GM23338 (cell line): ENCODE measurements at regions not wholly inside any gene's neighbourhood (a gene's known extent, or its start where the extent isn't known, plus 50 kb on each side); places are given as distances from the start of the nearest gene placed in this dataset.
A peak's percentile ranks its signal among the peaks of the same experiment; 100 is the strongest.

Experiments used
- ATAC-seq: fragments of 200-7000 bp; cut with Tn5 transposase; 3 replicates; pipeline ENCODE4 v1.9.1; 2020
- DNase-seq: peaks from one replicate; pipeline ENCODE4 v3.0.0-alpha.2; 2015; ENCODE audit warnings: low spot score
- H2AFZ ChIP-seq: fragments of 200-600 bp; sonication (generic); 2 replicates; pipeline ENCODE4 v1.8.0; 2016; ENCODE audit warnings: antibody characterized with exemption, mild to moderate bottlenecking, moderate library complexity
- H3F3A ChIP-seq: fragments of 200-600 bp; sonication (generic); replicated peaks from 2 replicates; pipeline ENCODE4 v1.8.0; 2017; ENCODE audit warnings: antibody characterized with exemption, mixed run types, low read depth
- H3K27ac ChIP-seq: fragments of 200-600 bp; sonication (generic); 2 replicates; pipeline ENCODE4 v1.6.1; 2016; ENCODE audit warnings: low read depth
- H3K27me3 ChIP-seq: fragments of 200-600 bp; sonication (generic); 2 replicates; pipeline ENCODE4 v1.8.0; 2016; ENCODE audit warnings: mild to moderate bottlenecking, mixed run types, moderate library complexity; ENCODE audit not compliant: insufficient read depth
- H3K36me3 ChIP-seq: fragments of 200-600 bp; sonication (generic); 2 replicates; pipeline ENCODE4 v1.8.0; 2016; ENCODE audit warnings: mild to moderate bottlenecking; ENCODE audit not compliant: insufficient read depth
- H3K4me1 ChIP-seq: fragments of 200-600 bp; sonication (generic); 2 replicates; pipeline ENCODE4 v1.8.0; 2016; ENCODE audit warnings: mild to moderate bottlenecking, moderate library complexity; ENCODE audit not compliant: insufficient read depth
- H3K4me2 ChIP-seq: fragments of 200-600 bp; sonication (generic); 2 replicates; pipeline ENCODE4 v1.7.1; 2017; ENCODE audit warnings: mixed run types
- H3K4me3 ChIP-seq: fragments of 200-600 bp; sonication (generic); 2 replicates; pipeline ENCODE4 v1.6.1; 2016; ENCODE audit warnings: mixed run types
- H3K79me2 ChIP-seq: fragments of 200-600 bp; sonication (generic); replicated peaks from 2 replicates; pipeline ENCODE4 v1.8.0; 2017; ENCODE audit warnings: mild to moderate bottlenecking; ENCODE audit not compliant: insufficient read depth
- H3K9me2 ChIP-seq: fragments of 200-600 bp; sonication (generic); 2 replicates; pipeline ENCODE4 v1.8.0; 2017; ENCODE audit not compliant: insufficient read depth
- H4K20me1 ChIP-seq: fragments of 200-600 bp; sonication (generic); replicated peaks from 2 replicates; pipeline ENCODE4 v1.8.0; 2017; ENCODE audit warnings: mild to moderate bottlenecking; ENCODE audit not compliant: insufficient read depth
- H3K27ac Mint-ChIP-seq: 2 replicates; pipeline ENCODE4 v1.8.0; 2020; ENCODE audit warnings: inconsistent platforms, mild to moderate bottlenecking, moderate library complexity, mixed read lengths
- H3K27me3 Mint-ChIP-seq: 3 replicates; pipeline ENCODE4 v1.8.0; 2022; ENCODE audit warnings: low read depth, mild to moderate bottlenecking, moderate library complexity, mixed read lengths, inconsistent platforms; ENCODE audit not compliant: insufficient read depth, poor library complexity
- H3K36me3 Mint-ChIP-seq: 3 replicates; pipeline ENCODE4 v1.8.0; 2021; ENCODE audit warnings: low read depth, mild to moderate bottlenecking, inconsistent platforms, moderate library complexity, mixed read lengths
- H3K4me1 Mint-ChIP-seq: 3 replicates; pipeline ENCODE4 v1.8.0; 2020; ENCODE audit warnings: mild to moderate bottlenecking, inconsistent platforms, mixed read lengths
- H3K4me3 Mint-ChIP-seq: 3 replicates; pipeline ENCODE4 v1.8.0; 2021; ENCODE audit warnings: moderate library complexity, mild to moderate bottlenecking, inconsistent platforms, mixed read lengths
- H3K9me3 Mint-ChIP-seq: 3 replicates; pipeline ENCODE4 v1.8.0; 2020; ENCODE audit warnings: moderate library complexity, mild to moderate bottlenecking, inconsistent platforms, mixed read lengths
- CREB1 ChIP-seq: fragments of 250-450 bp; sonication (Bioruptor Pico); IDR thresholded peaks from 2 replicates; pipeline ENCODE4 v1.5.0; 2020; ENCODE audit warnings: low read depth, mild to moderate bottlenecking, moderate library complexity
- ETS1 ChIP-seq: IDR thresholded peaks from 2 replicates; pipeline ENCODE4 v1.6.1; 2016; ENCODE audit warnings: antibody characterized with exemption
- EZH2 ChIP-seq: fragments of 200-600 bp; sonication (generic); IDR thresholded peaks from one replicate; pipeline ENCODE4 v1.8.0; 2017; ENCODE audit warnings: antibody characterized with exemption, mild to moderate bottlenecking, low read depth; ENCODE audit not compliant: unreplicated experiment
- EZH2phosphoT487 ChIP-seq: fragments of 200-600 bp; sonication (generic); IDR thresholded peaks from one replicate; pipeline ENCODE4 v1.8.1; 2018; ENCODE audit warnings: antibody characterized with exemption; ENCODE audit not compliant: unreplicated experiment
- JUNB ChIP-seq: IDR thresholded peaks from one replicate; pipeline ENCODE4 v1.6.1; 2016; ENCODE audit warnings: antibody characterized with exemption; ENCODE audit not compliant: unreplicated experiment
- NANOG ChIP-seq: IDR thresholded peaks from 2 replicates; pipeline ENCODE4 v1.6.1; 2016; ENCODE audit warnings: antibody characterized with exemption, borderline replicate concordance
- POLR2AphosphoS5 ChIP-seq: IDR thresholded peaks from 2 replicates; pipeline ENCODE4 v1.6.1; 2016; ENCODE audit warnings: antibody characterized with exemption, low read depth
- STAT1 ChIP-seq: IDR thresholded peaks from one replicate; pipeline ENCODE4 v1.6.1; 2016; ENCODE audit warnings: antibody characterized with exemption; ENCODE audit not compliant: unreplicated experiment
- ZNF114 ChIP-seq: fragments of 250-450 bp; sonication (Bioruptor Pico); IDR thresholded peaks from 2 replicates; pipeline ENCODE4 v1.5.0; 2020; ENCODE audit warnings: mild to moderate bottlenecking, moderate library complexity
- ZNF331 ChIP-seq: fragments of 250-450 bp; sonication (Bioruptor Pico); IDR thresholded peaks from 2 replicates; pipeline ENCODE4 v1.5.0; 2020; ENCODE audit warnings: low read depth, mild to moderate bottlenecking, moderate library complexity
- ZNF462 ChIP-seq: fragments of 250-450 bp; sonication (Bioruptor Pico); IDR thresholded peaks from 2 replicates; pipeline ENCODE4 v1.5.0; 2020; ENCODE audit warnings: mild to moderate bottlenecking, moderate library complexity
- TF ChIP-seq, protein P1 (sequence below), 2 experiments: fragments of 200-600 bp in 1 of 2; sonication (generic) in 1 of 2; conservative IDR thresholded peaks; 2 replicates each; pipeline versions ENCODE4 v1.5.1 to v1.6.1; 2016 to 2017; ENCODE audit warnings: antibody characterized with exemption in 2 of 2, low read depth in 2 of 2, mild to moderate bottlenecking in 2 of 2, moderate library complexity in 1 of 2
- TF ChIP-seq, protein P2 (sequence below): IDR thresholded peaks from one replicate; pipeline ENCODE4 v1.6.1; 2018; ENCODE audit warnings: antibody characterized with exemption; ENCODE audit not compliant: unreplicated experiment

GRCh38 chr3:113157408-113158030 is 53.8 kb upstream of the BOC start:
- no peaks in the 10 kb centered on the region for H4K20me1 ChIP-seq
- TF ChIP-seq ZNF462 (CRISPR knock-in tag) (no peak), STAT1 (no peak), POLR2AphosphoS5 (no peak), EZH2phosphoT487 (no peak), JUNB (no peak), ETS1 (no peak), ZNF331 (no peak), CREB1 (CRISPR knock-in tag) (no peak), EZH2 (no peak), ZNF114 (CRISPR knock-in tag) (no peak), NANOG (no peak)
- TF ChIP-seq, protein P1, sequence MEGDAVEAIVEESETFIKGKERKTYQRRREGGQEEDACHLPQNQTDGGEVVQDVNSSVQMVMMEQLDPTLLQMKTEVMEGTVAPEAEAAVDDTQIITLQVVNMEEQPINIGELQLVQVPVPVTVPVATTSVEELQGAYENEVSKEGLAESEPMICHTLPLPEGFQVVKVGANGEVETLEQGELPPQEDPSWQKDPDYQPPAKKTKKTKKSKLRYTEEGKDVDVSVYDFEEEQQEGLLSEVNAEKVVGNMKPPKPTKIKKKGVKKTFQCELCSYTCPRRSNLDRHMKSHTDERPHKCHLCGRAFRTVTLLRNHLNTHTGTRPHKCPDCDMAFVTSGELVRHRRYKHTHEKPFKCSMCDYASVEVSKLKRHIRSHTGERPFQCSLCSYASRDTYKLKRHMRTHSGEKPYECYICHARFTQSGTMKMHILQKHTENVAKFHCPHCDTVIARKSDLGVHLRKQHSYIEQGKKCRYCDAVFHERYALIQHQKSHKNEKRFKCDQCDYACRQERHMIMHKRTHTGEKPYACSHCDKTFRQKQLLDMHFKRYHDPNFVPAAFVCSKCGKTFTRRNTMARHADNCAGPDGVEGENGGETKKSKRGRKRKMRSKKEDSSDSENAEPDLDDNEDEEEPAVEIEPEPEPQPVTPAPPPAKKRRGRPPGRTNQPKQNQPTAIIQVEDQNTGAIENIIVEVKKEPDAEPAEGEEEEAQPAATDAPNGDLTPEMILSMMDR (conservative IDR thresholded peaks at IDR 0.05; ENCODE audit: low read depth in 2 of 2) = no peak
- TF ChIP-seq, protein P2, sequence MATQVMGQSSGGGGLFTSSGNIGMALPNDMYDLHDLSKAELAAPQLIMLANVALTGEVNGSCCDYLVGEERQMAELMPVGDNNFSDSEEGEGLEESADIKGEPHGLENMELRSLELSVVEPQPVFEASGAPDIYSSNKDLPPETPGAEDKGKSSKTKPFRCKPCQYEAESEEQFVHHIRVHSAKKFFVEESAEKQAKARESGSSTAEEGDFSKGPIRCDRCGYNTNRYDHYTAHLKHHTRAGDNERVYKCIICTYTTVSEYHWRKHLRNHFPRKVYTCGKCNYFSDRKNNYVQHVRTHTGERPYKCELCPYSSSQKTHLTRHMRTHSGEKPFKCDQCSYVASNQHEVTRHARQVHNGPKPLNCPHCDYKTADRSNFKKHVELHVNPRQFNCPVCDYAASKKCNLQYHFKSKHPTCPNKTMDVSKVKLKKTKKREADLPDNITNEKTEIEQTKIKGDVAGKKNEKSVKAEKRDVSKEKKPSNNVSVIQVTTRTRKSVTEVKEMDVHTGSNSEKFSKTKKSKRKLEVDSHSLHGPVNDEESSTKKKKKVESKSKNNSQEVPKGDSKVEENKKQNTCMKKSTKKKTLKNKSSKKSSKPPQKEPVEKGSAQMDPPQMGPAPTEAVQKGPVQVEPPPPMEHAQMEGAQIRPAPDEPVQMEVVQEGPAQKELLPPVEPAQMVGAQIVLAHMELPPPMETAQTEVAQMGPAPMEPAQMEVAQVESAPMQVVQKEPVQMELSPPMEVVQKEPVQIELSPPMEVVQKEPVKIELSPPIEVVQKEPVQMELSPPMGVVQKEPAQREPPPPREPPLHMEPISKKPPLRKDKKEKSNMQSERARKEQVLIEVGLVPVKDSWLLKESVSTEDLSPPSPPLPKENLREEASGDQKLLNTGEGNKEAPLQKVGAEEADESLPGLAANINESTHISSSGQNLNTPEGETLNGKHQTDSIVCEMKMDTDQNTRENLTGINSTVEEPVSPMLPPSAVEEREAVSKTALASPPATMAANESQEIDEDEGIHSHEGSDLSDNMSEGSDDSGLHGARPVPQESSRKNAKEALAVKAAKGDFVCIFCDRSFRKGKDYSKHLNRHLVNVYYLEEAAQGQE = no peak
- H3K4me2 ChIP-seq = no peak overlapping the region
- peak overlapping the region; percentile 56; the same call in 1 of the 2 replicates for H2AFZ ChIP-seq
- H3K9me3 Mint-ChIP-seq = no peaks in the 10 kb centered on the region
- ATAC-seq = no peak
- peaks cover 16% of the 10 kb centered on the region; the same call in 1 of the 2 replicates for H3K4me1 ChIP-seq
- no peak overlapping the region for H3K27ac ChIP-seq
- no peaks in the 10 kb centered on the region for H3K36me3 ChIP-seq
- no peaks in the 10 kb centered on the region for H3K27me3 ChIP-seq
- DNase-seq = no peak
- peaks cover 21% of the 10 kb centered on the region for H3K4me1 Mint-ChIP-seq
- H3K27me3 Mint-ChIP-seq = no peaks in the 10 kb centered on the region
- no peak overlapping the region for H3K4me3 Mint-ChIP-seq
- no peak overlapping the region for H3K4me3 ChIP-seq
- H3F3A ChIP-seq = no peaks in the 10 kb centered on the region
- H3K79me2 ChIP-seq = no peaks in the 10 kb centered on the region
- H3K27ac Mint-ChIP-seq = no peak overlapping the region
- no peaks in the 10 kb centered on the region for H3K36me3 Mint-ChIP-seq
- H3K9me2 ChIP-seq = peaks cover 3% of the 10 kb centered on the region; the same call in 1 of the 2 replicates
